ENCODE measurements at regions not wholly inside any gene's neighbourhood (a gene's known extent, or its start where the extent isn't known, plus 50 kb on each side); places are given as distances from the start of the nearest gene placed in this dataset.

DNA sequence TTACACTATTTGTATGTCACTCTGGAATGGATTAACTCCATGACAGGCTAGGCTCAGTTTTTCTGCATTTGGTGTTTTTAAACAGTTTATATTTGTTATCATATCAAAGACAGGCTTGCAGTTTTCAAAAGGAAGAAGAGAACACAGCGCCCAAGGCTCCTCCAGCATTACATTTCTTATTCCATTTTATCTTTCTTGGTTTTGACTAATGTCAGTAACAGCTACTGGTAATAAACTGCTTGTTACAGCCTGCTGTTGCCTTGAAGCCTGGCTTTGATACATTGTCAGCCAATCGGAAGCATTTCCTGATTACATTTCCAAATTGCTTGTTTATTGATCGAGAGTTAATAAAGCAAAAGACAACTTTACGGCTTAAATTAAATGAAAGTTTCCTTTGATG is 166.0 kb upstream of the MDFIC start:
- no peak for DNase-seq

DNA sequence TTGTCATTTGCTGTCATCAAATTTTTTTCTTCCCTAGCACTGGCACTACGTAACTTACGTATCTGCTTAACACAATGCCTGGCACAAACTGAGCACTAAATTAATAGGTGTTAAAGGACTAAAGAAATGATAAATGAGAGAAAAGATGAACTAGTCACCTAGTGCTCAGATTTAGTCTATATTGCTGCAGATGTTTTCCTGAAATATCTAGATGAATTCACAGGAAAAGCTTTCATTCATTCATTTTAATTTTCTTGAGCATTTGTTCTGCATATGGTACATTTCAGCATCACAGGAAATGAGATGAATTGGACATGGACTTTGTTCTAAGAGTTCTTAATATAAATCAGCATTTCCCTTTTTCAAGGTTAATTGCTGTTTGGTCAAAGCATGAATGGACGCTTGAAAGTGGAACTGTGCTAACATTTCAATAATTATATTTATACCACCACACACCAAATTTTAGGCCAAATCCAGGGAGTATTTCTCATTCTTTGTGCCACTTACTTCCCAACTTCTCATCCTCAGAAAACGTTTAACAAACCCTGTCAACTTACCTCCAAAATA is 163.2 kb upstream of the MDFIC start:
- no peak for DNase-seq

DNA sequence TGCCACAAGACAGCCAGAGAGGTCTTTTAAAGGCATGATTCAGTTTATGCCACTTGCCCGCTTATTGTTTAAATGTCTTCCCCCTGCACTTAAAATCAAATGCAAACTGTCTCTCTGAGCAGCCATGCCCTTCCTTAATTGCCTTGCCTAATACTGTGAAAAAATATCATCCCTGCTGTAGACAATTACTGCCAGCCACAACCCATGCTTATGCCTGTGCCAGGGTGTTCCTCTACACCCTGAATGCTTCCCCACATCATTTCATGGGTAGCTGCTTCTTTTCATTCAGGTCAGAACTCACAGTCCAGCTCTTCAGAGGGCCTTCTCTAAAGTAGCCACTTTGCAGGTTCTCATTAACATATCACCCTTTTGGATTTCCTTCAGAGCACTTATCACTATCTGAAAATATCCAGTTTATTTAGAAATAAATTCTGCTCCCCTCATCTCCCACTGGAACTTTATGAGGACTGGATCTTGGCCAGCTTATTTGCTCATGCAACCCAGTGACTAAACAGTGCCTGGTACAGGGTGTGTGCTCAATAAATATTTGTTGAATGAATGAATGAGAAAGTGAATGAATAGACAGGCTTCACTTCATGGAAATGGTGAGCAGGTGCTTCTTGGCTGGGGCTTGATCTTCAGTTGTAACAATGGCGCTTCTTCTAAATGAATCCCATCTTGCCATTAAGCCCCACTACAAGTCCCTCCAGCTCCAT is 162.4 kb upstream of the MDFIC start:
- DNase-seq = no peak

DNA sequence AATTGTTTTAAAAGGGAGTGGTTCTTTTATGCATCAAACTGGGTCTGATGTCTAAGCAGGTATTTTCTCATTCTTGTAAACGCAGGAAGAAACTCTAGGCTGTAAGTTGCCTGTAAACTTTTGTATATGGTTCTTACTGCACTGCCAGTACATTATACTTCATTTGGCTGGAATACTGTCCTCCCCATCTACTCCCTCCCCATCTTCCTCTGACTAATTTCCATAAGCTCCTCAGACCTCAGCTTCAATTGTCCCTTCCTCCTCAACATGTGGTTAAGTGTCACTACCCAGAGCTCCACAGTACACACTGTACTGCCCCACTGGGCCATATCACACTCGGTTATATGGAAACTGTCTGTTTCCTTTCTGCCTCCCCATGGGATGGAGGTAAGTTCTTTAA is 161.4 kb upstream of the MDFIC start:
- DNase-seq = no peak

DNA sequence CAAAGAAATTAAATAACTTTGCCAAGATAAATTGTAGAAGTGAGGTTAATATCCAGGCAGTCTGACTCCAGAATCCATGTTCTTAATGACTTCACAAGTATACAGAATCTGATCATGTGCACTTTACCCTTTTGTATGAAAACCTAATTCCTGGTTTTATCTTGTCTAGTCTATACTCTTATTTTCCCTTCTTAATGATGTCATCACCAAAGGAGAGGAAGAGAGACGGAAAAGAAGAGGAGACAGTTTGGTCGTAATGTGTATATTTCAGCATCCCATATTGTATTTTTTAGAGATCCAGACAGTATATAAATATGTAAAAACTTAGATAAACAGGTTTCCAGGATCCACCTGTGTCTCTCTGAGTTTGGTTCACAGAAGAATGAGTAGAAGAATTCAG is 159.9 kb upstream of the MDFIC start:
- no peak for DNase-seq

DNA sequence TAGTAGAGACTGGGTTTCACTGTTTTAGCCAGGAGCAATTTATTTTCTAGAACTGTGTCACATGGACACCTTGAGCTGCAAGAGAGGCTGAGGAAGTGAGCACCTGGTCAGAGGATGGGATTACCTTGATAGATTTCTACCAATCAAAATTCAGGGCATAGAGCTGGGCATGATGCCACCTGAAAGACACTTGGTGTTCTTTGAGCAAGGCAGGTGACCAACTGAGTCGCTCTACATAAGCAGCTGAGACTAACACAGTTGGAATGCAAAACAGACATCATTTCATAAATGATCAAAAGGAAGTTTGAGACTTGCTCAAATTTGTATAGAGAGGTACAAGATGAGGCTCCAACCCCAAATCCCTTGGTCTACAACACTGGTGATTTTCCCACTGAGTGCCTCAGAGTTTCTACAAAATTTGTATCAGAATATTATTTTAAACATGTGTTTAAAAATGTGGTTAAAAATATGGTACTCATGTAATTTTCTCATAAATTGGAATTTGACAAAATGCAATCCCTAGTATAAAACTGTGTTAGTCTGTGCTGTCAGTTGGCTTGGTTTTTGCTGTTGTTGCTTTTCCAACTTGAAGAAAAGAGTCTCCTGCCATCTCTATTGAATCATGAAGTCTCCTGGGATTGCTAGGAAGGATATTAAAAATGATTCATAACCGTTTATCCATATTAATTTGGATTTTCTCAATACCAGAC is 156.4 kb upstream of the MDFIC start:
- DNase-seq = no peak

DNA sequence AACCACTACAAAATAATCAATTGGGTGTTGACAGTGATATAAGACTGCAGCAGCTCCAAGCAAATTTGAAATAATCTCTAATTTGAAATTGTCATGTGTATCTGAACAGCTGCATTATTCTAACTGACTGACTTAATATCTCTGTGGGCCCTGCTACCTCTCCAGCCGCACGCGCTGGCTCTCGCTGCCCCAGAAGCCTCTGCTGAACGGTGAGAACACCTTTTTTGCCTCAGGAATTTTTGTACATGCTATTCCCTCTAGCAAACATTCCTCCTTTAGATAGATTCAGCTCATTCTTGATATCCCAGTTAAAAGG is 155.9 kb upstream of the MDFIC start:
- no peak for DNase-seq

DNA sequence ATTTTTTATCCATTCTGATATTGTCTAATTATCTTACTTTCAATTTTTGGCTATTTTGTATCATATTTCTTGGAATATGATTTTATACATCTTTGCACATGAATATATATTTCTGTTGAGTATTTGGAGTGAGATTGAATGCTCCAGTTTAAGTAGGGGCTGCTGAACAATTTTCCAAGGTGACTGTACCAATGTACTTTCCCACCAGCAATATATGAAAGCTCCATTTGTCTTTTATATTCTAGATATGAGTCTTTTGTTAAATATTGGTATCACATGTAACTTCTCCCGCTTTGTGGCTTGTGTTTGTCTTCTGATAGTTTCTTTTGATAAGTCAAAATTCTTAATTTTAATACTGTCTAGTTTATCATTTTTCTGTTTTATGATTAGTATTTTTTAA is 144.6 kb upstream of the MDFIC start:
- no peak for DNase-seq

DNA sequence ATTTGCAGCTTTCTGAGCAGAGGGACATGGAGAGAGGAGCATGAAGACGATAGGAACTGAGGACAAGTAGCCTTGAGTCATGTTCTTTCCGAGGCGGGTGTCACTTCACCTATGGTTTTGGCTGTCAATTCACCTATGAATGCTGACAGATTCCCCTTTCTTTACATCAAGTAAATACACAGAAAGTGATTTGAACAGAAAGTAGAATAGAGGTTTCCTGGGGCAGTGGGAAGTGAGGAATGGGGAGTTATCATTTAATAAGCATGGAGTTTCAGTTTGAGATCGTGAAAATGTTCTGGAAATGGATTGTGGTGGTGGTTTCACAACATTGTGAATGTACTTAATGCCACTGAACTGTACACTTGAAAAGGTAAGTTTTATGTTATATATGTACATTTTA is 138.4 kb upstream of the MDFIC start:
- DNase-seq = no peak

DNA sequence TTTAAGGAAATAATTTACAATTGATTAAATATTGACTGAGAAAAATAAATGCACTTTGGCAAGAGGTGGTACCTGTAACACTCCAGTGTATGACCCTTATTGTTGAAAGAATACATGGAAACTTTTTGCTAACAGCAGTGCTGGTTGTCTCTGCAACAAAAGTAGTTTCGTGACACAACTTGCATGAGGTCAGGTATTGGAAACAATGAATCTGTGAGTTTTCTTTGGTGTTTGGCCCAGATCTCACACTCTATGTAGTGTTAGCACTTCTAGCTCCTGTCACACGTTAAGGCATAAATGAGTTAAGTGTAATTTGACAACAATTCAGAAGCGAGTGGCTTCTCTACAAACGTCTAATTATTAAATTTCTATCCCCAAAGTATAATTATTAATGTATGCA is 137.7 kb upstream of the MDFIC start:
- DNase-seq = no peak

DNA sequence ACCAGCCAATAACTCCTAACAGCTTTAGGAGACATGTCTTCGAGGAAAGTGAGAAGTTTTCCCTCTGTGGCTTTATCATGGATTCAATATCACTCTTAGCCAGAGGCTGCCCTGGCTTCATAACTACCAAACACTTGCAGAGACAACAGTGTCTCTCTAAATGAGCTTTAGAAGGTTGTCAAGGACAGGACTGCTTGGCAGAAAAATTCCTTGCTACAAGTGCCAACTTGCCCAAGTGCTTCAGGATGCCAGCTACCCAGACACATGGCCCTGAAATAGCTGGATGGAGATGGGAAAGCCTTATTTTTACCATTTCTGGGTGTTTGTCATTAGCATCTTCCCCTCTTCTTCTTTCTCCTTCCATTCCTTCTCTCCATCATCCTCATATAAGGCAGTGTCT is 137.1 kb upstream of the MDFIC start:
- DNase-seq = no peak

DNA sequence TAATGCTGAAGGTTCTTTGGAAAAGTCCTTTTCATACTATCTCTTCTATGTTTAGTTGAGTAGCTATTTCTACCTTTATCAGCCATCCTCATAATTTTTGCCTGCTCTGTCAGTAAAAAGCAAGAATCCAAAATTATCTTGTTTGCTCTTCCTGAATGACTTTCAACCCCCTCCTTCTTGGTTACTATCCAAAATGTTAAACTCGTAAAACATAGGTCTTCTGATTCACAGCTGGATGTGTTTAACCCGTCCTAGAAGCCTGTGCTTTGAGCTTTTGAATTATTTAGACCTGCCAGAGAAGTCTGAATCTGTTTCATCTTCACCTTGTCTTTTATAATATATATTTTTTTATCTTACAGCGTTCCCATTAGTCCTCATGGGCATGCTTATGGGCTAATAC is 136.4 kb upstream of the MDFIC start:
- no peak for DNase-seq

DNA sequence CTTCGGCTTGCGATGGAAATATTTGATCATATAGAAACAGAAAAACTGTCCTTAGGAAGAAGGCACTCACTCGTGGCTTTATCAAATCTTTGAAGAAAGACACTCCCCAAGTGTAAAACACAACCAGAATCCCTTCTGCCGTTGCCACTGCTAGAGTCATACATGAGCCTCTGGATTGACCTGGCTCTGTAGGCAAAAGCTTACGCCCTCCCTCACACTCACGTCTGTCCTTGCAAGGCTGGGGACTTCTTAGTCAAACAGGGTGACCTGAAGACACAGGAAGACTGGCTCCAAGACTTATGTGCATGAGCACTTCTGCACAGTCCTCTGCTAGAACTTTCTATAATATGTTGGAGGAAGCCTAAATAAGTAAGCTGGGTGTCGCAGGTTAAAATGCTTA is 135.4 kb upstream of the MDFIC start:
- DNase-seq = no peak

DNA sequence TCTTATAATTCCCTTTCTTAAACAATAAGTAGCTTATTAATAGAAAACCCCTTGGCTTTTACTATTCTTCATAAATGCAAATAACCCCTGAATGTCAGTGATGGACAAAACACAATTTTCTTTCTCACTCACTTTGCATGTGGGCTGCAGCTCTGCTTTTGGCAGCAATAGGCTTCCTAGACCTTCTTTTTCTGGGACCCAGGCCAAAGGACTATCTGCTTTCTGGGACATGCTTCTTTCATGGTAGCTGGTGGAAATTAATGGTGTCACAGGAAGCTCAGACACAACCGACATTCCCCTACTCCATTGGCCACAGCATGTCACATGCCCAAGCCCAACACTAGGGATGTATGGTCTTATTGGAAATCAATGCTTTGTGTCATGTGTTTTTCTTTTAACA is 134.3 kb upstream of the MDFIC start:
- DNase-seq = no peak

DNA sequence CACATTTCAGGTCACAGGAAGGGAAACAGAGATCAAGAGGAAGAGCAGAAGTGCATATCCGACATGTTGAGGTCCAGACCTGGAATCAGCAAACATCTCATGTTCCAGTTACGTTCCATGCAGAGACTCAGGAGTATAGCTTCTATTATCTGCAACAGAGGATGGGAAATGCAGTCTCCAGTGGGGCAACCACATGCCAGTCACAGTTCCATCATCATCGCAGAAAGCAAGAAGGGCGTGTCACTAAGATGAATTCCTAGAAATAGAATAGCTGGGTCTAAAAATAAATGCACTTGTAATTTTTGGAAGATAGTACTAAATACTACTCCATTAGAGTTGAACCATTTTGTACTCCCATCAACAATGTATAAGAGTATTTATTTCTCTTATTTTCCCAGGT is 133.2 kb upstream of the MDFIC start:
- DNase-seq = no peak

DNA sequence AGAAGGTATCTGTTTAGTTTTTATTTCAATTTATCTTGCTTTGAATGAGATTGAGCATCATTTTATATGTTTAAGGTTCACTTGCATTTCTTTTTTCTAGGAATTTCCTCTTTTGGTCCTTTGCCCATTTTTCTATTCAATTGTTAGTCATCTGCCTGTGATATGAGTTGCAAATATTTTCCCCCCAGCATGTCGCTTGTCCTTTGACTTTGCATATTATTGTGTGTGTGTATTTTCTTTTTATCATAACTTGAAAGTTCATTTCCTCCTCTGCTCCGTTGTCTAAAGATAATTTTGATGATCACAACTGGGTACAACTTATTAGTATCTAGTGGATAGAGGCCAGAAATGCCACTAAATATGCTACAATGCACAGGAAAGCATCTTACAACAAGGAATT is 132.7 kb upstream of the MDFIC start:
- DNase-seq = no peak

DNA sequence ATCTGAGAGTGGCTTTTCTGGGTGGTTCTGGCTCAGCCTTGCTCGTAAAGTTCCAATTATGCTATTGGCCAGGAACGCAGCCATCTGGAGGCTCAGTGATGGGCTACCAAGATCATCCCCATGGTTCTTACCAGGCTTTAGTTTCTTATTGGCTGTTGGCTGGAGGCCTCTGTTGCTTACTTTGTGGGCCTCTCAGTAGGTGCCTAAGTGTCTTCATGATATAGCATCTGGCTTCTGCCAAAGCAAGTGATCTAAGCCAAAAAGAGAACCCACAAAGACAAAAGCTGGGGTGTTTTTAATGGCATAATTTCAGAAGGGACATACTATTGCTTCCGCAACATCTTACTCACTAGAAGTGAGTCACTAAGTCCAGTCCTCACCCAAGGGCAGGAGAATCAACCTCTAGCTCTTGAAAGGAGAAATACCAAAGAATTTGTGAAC is 132.0 kb upstream of the MDFIC start:
- no peak for DNase-seq

DNA sequence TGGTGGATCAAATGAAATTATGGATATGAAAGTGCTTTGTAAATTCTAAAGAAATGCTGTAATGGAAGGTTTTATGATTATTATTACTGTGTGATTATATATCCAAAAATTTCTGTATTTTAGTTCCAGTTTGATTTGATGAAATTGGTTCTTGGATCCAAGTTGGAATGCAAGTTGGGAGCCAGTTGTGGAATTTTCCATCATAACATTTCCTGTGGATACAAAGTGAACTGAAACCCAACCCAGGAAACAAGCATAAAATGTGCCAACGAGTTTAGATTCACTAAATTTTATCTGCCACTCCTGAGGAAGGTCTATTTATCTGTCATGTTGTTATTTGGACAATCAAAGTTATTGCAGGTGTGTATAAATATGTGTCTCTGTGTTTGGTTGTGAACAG is 131.4 kb upstream of the MDFIC start:
- no peak for DNase-seq

DNA sequence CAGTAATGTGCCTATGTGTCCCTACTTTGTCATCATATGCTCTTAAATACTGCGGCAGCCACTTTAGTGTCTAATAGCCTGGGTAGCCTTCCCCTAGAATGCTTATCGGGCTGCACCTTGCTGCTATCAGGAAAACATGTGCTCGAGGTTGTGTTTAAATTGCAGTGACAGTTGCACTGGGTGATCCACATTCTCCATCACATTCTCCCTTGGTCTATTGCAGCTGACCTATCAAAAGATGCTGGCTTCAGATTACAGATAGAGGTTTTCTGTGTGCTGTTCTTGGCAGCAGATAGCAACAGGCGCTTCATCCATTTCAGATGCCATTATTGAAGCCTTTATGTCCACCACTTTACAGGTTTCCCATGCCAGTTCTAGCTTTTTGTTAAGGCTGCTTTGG is 130.1 kb upstream of the MDFIC start:
- no peak for DNase-seq

DNA sequence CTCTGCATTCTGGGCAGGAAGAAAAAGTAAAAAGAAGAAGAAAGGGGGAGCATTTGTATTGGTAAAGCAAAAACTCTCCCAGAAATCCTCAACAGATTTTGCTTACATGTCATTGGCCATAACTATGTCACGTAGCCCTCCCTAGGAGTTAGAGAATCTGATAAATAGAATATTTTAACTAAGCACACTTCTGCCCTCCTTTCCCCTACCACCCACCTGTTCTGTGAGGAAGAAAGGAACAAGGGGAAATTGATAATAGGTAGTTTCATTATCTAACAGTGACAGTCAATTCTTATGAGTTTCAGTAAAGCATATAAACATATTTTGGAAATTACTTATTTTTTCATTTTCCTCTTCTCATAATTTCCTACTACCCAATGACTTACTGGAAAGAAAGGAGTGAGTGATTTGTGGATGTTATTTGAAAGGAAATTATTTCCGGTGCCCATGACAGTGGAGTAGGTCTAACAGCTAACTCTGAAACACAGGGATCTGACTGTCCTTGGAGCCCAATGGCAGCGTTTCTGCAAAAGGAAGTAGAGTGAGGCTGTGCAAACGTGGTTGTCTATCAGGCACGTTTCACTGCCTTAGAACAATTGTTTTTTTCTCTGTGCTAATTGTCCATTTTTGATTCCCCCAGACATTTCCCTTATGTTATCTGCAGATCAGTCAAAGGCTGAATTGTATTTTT is 128.6 kb upstream of the MDFIC start:
- no peak for DNase-seq

DNA sequence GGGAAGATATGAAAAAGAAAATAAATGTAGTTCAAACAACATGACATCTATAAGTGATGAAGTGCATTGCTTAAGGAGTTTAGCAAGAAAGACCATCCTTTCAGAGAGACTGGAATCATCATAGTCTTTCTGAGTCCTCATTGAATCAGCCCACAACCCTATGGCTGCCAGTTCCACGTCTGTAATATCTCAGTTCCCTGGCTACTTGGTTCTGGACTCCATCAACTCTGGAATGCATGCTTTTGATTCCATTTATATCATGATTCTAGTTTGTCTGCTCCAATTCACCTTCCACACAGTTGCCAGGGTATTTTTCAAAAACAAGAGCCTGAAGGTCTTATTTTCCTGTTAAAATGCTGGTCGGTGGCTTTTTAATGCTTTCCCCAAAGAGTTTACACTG is 126.4 kb upstream of the MDFIC start:
- no peak for DNase-seq

DNA sequence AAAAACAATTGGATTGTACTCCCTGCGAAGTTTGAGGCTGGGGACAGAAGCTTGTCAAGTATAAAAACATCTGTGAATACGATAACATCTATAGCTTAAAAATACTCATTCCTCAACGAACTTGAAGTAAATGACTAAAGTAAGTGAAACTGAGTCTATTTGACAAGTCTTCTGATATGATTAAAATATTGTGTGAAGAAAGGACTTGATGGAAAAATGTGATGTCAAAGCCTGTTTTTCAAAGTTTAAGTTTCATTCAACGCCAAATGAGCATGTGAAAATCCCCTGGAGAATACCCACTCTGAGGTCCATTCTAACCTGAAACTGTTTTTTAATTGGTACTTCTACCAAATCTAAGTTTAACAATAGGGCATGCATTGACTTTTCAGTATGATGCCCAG is 122.3 kb upstream of the MDFIC start:
- DNase-seq = no peak

DNA sequence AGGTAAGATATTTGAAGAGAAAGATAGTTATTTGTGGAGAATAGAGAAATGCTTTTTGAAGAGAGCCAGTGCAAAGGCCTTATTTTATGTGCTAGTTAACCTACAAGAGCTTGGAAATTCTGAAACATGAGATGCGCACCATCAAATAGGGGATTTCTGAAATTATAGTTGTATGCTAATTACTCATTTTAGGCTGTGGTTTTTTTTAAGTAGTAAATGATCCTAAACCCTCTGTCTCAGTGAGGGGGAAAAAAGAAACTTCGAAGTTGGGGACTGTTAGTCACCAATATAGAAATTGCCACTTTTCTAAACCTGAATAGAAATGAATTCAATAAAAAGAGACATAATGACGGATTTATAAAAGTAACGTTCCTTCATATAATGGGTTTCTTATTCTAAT is 119.3 kb upstream of the MDFIC start:
- no peak for DNase-seq

DNA sequence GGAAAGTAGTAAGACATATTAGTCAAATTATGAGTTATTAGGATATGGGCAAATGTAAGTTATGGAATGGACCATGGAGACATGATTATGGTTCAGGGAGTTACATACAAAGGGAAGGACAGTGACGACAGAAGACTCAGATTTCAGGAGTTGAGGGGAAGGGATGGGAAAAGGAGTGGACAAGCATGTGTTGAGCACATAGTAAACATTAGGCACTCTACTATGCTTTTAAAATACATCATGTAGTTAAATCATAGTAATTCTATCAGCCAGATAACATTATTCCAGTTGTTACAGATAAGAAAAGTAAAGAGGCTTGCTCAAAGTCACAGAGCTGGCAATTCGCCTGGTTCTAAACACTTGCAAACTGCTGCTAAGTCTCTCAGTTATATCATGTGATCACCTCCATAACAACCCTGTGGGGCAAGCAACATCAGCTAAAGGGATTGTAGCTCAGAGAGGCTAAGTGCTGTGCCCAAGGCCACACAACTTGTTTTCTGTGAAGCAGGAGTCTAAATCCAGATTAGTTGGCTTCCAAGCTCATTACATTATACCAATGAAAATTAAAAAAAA is 115.2 kb upstream of the MDFIC start:
- no peak for DNase-seq

Measured in DMS 273 treated with DMSO at 0.1 percent for 48 hours (cell line).